22Rv1 (cell line): ENCODE measurements at regions not wholly inside any gene's neighbourhood (a gene's known extent, or its start where the extent isn't known, plus 50 kb on each side); places are given as distances from the start of the nearest gene placed in this dataset.

Source experiments
- CTCF ChIP-seq: fragments of 450-650 bp; IDR thresholded peaks from 2 replicates; pipeline ENCODE4 v1.5.1; 2017; ENCODE audit warnings: mild to moderate bottlenecking
- ZFX ChIP-seq: fragments of 450-650 bp; IDR thresholded peaks from 2 replicates; pipeline ENCODE4 v1.6.1; 2017; ENCODE audit warnings: antibody characterized with exemption, borderline replicate concordance

- TF ChIP-seq CTCF (no peak), ZFX (no peak)
These were observed 99.9 kb upstream of the IGSF10 start for GRCh38 chr3:151560738-151561137.
